ENCODE measurements at regions not wholly inside any gene's neighbourhood (a gene's known extent, or its start where the extent isn't known, plus 50 kb on each side); places are given as distances from the start of the nearest gene placed in this dataset.

DNA sequence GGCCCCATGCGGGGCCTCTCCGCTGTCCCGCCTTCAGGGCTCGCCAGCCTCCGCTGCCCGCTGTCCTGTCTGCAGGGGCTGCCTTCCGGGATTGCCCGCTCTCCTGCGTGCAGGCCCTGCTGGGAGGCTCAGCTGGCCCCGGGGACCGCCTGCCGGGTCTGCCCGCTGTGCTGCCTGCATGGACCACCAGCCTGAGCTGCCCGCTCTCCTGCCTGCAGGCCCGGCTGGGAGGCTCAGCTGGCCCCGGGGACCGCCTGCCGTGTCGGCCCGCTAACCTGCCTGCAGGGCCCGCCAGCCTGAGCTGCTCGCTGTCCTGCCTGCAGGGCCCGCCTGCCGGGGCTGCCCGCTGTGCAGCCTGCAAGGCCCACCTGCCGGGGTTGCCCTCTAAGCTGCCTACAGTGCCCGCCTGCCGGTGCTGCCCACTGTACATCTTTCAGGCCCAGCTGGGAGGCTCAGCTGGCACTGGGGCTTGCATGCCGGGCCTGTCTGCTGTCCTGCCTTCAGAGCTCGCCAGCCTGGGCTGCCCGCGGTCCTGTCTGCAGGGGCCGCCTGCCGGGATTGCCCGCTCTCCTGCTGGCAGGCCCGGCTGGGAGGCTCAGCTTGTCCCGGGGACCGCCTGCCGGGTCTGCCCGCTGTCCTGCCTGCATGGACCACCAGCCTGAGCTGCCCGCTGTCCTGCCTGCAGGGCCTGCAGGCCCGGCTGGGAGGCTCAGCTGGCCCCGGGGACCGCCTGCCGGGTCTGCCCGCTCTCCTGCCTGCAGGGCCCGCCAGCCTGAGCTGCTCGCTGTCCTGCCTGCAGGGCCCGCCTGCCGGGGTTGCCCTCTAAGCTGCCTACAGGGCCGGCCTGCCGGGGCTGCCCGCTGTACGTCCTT lies 165.1 kb downstream of the GLRX3 start:
- 54 to 93% methylated on average over 7 to 18 of the region's 54 CpGs for WGBS, 2 donors
- H3K9me3 ChIP-seq = peaks cover 18 to 68% (median 35%) of the 10 kb centered on the region in 4 donors
- no peaks in the 10 kb centered on the region for H3K27me3 ChIP-seq
- TF ChIP-seq, protein P1, sequence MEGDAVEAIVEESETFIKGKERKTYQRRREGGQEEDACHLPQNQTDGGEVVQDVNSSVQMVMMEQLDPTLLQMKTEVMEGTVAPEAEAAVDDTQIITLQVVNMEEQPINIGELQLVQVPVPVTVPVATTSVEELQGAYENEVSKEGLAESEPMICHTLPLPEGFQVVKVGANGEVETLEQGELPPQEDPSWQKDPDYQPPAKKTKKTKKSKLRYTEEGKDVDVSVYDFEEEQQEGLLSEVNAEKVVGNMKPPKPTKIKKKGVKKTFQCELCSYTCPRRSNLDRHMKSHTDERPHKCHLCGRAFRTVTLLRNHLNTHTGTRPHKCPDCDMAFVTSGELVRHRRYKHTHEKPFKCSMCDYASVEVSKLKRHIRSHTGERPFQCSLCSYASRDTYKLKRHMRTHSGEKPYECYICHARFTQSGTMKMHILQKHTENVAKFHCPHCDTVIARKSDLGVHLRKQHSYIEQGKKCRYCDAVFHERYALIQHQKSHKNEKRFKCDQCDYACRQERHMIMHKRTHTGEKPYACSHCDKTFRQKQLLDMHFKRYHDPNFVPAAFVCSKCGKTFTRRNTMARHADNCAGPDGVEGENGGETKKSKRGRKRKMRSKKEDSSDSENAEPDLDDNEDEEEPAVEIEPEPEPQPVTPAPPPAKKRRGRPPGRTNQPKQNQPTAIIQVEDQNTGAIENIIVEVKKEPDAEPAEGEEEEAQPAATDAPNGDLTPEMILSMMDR (IDR thresholded peaks at IDR 0.05) = no peak
- TF ChIP-seq POLR2AphosphoS5 (IDR thresholded peaks at IDR 0.05) = no peak
- no peak for TF ChIP-seq EP300 (IDR thresholded peaks at IDR 0.05)
- no peak for TF ChIP-seq POLR2A (IDR thresholded peaks at IDR 0.05)
- peak overlapping the region in 2 of 4 donors; percentile 56 to 57 for H3K4me3 ChIP-seq
- peak; percentile 89 to 90 for ATAC-seq (ENCODE audit: low FRiP score in 2 of 2)
- H3K4me1 ChIP-seq = no peaks in the 10 kb centered on the region
- no peaks in the 10 kb centered on the region for H3K36me3 ChIP-seq
- H3K27ac ChIP-seq = peak overlapping the region in 2 of 4 donors; percentile 77 to 79
- peak in 1 of 2 donors; percentile 91 for DNase-seq

DNA sequence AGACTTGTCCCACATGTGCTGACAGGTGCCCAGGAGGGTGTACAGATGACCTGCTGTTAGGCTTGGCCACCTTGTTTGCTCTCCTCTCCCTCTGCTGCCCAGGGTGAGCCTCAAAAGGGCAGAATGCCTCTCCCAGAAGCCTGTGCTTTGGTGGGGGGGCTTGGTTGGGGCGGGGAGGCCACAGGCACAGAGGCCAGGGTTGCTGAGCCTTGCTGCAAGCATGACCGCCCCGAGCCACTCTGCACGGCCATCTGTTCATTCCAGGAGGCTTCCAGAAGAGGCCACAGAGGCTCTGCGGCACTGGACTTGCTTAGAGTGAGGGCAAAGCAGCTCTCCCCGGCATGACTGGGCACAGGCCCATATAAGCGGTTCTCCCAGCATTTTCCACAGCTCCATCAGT lies 190.8 kb downstream of the GLRX3 start:
- no peak for ATAC-seq (ENCODE audit: low FRiP score in 2 of 2)
- TF ChIP-seq POLR2AphosphoS5 (IDR thresholded peaks at IDR 0.05) (no peak), POLR2A (IDR thresholded peaks at IDR 0.05) (no peak), EP300 (IDR thresholded peaks at IDR 0.05) (no peak)
- TF ChIP-seq, protein P1 (IDR thresholded peaks at IDR 0.05) = no peak
- WGBS, 2 donors = 67% methylated on average over 7 of the region's 7 CpGs; no CpG with 5 or more reads in 1 of the 2 donors

DNA sequence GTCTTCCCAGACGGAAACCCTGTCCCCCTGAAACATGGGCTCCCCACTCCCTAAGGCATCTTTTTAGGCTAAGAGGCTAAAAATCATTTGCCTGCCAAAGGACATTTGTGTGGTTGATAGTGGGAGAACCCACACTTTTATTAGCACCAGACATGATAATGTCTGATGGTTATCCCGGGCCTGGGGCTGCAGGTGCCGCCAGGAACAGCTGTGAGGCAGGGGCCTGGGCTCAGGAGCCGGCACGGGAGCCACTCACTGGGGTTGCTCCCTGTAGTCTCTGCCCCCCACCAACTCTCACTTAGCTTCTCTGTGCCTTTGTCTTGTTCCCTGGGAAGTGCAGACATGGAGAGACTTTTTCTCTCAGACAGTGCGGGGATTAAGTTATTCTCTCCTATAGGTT lies 193.6 kb downstream of the GLRX3 start:
- H3K9me3 ChIP-seq = no peaks in the 10 kb centered on the region
- DNase-seq (no peak), ATAC-seq (ENCODE audit: low FRiP score in 2 of 2) (no peak)
- H3K36me3 ChIP-seq = no peaks in the 10 kb centered on the region
- H3K4me1 ChIP-seq = no peaks in the 10 kb centered on the region
- 84 to 86% methylated on average over 1 to 6 of the region's 6 CpGs for WGBS, 2 donors
- no peak overlapping the region for H3K27ac ChIP-seq
- TF ChIP-seq EP300 (IDR thresholded peaks at IDR 0.05) = no peak
- H3K4me3 ChIP-seq = no peak overlapping the region
- H3K27me3 ChIP-seq = no peaks in the 10 kb centered on the region

More for the DNA sequence above, 190.8 kb downstream of the GLRX3 start:
- Histone ChIP-seq H3K36me3 (no peaks in the 10 kb centered on the region), H3K27ac (no peak overlapping the region), H3K4me3 (no peak overlapping the region), H3K27me3 (no peaks in the 10 kb centered on the region), H3K9me3 (no peaks in the 10 kb centered on the region), H3K4me1 (no peaks in the 10 kb centered on the region)
- no peak for DNase-seq

DNA sequence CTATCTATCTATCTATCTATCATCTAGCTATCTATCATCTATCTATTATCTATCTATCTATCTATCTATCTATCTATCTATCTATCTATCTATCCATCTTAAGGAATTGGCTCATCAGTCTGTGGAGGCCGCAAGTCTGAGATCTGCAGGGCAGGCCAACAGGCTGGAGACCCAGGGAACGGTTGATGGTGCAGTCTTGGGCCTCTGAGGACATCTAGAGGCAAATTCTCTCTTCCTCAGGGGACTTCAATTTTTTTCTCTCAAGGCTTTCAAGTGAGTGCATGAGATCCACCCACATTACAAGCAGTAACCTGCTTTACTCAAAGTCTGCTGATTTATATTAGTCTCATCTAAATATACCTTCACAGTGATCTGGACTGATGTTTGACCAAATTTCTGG lies 197.0 kb downstream of the GLRX3 start:
- no peaks in the 10 kb centered on the region for H3K27me3 ChIP-seq
- H3K36me3 ChIP-seq = no peaks in the 10 kb centered on the region
- no peaks in the 10 kb centered on the region for H3K4me1 ChIP-seq
- H3K4me3 ChIP-seq = no peak overlapping the region
- no peak overlapping the region for H3K27ac ChIP-seq
- TF ChIP-seq EP300 (IDR thresholded peaks at IDR 0.05) = no peak
- TF ChIP-seq POLR2A (IDR thresholded peaks at IDR 0.05) = no peak
- TF ChIP-seq, protein P1 (IDR thresholded peaks at IDR 0.05) = no peak
- no peak for TF ChIP-seq POLR2AphosphoS5 (IDR thresholded peaks at IDR 0.05)
- WGBS, 2 donors = 21 to 38% methylated on average over 2 of the region's 2 CpGs
- H3K9me3 ChIP-seq = no peaks in the 10 kb centered on the region
- no peak for ATAC-seq (ENCODE audit: low FRiP score in 2 of 2)
- DNase-seq = no peak

DNA sequence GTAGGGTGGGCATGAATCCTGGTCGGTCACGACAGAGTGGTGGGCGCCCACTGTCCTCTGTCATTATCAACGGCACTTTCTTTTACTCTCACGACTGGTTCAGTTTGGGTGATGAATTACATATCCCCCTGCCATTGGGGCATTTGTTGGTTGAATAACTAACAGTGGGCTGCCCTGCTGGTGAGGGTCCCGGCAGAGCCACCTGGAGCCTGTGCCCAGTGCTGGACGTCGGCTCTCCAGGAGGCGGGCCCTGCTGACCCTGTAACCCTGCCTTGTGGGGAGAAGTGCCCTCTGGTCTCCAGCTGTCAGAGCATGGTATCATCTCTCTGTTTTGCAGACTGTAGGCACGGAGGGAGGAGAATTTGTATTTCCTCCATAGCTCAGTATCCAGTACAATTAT lies 199.1 kb downstream of the GLRX3 start:
- WGBS, 2 donors = 28 to 84% methylated on average over 3 to 10 of the region's 10 CpGs
- Histone ChIP-seq H3K36me3 (no peaks in the 10 kb centered on the region), H3K27ac (no peak overlapping the region), H3K4me1 (no peaks in the 10 kb centered on the region), H3K9me3 (no peaks in the 10 kb centered on the region), H3K4me3 (no peak overlapping the region), H3K27me3 (no peaks in the 10 kb centered on the region)
- DNase-seq = no peak
- TF ChIP-seq POLR2AphosphoS5 (IDR thresholded peaks at IDR 0.05) (no peak), POLR2A (IDR thresholded peaks at IDR 0.05) (no peak), EP300 (IDR thresholded peaks at IDR 0.05) (no peak)
- TF ChIP-seq, protein P1 (IDR thresholded peaks at IDR 0.05) = no peak
- no peak for ATAC-seq (ENCODE audit: low FRiP score in 2 of 2)
